Epithelial cell of proximal tubule (primary cell): ENCODE measurements at regions not wholly inside any gene's neighbourhood (a gene's known extent, or its start where the extent isn't known, plus 50 kb on each side); places are given as distances from the start of the nearest gene placed in this dataset.
A peak's percentile ranks its signal among the peaks of the same experiment; 100 is the strongest.

ENCODE experiments used
- DNase-seq: peaks from one replicate; pipeline ENCODE4 v3.0.0-alpha.2; 2011; ENCODE audit warnings: low read depth
- H3K4me3 ChIP-seq: 2 replicates; pipeline ENCODE4 v1.5.1; 2011; ENCODE audit warnings: low read depth, mild to moderate bottlenecking, low read length
- CTCF ChIP-seq: conservative IDR thresholded peaks from 2 replicates; pipeline ENCODE4 v1.5.1; 2012; ENCODE audit warnings: low read depth, mild to moderate bottlenecking, low read length

DNA sequence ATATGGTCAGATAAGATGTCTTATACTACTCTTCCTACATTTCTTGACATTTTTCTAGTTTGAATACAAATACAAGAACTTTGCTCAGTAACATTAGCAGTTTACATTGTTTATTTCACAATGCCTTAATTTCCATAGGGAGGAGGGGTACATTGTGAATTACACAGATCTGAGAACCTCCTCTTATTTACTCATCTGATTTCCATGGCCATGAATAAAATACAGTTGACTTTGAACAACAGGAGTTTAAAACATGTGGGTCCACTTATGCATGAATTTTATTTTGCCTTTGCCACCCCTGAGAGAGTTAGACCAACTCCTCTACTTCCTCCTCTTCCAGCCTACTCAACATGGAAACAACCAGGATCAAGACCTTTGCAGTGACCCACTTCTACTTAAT, 67.7 kb downstream of the MGST1 start:
- no peak for TF ChIP-seq CTCF
- no peak for DNase-seq
- no peak overlapping the region for H3K4me3 ChIP-seq

DNA sequence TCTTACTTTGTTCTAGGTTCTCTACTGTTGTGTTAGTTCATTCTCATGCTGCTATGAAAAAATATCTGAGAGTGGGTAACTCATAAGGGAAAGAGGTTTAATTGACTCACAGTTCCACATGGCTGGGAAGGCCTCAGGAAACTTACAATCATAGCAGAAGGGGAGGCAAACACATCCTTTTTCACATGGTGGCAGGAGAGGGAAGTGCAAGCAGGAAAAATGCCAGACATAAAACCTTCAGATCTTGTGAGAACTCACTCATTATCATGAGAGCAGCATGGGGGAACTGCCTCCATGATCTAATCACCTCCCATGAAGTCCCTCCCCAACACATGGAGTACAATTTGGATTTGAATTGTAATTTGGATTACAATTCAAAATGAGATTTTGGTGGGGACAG, 69.6 kb downstream of the MGST1 start:
- TF ChIP-seq CTCF: no peak
- H3K4me3 ChIP-seq: no peak overlapping the region

DNA sequence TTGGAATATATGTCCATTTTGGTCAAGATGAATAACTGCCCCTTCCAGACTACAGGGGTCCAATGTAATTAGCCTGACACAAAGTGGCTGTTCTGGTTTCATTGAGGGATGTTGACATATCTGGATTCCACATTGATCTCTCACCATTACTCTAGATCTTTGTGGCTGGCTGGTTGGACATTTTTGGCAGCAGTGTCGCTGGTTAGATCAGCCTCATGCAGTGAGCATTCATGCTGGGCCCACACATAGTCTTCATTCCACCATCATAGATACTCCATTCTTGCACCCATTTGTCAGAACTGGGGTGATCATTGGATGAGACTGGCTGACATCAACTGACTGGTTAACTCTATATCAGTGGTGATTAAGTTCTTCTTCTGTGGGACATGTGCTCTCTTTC, 74.4 kb downstream of the MGST1 start:
- no peak for TF ChIP-seq CTCF
- H3K4me3 ChIP-seq: no peak overlapping the region
- no peak for DNase-seq

More for the DNA sequence above, 69.6 kb downstream of the MGST1 start:
- DNase-seq: no peak

DNA sequence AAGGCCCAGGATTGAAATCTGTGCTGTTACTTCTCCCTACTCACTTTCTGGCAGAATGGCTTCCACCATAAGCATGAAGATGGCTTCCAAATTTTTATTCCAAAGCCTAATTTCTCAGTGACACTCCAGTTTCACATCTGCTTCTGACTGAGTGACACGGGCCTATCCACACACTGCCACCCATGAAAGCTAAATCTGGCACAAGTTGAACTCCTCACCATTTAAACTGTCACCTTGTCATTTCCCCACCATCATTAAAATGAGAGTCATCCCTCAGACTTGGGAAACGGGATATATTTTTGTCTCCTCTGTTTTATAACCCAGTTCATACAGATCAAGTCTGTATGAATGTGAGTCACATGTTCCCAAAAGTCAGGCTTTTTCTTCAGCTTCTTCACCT, 77.1 kb downstream of the MGST1 start:
- H3K4me3 ChIP-seq: no peak overlapping the region
- TF ChIP-seq CTCF: no peak
- DNase-seq: no peak

GRCh38 chr12:16435875-16436554, 88.6 kb downstream of the MGST1 start:
- no peak for TF ChIP-seq CTCF
- no peak overlapping the region for H3K4me3 ChIP-seq
- no peak for DNase-seq

GRCh38 chr12:16437281-16437816, 89.9 kb downstream of the MGST1 start:
- TF ChIP-seq CTCF: no peak
- H3K4me3 ChIP-seq: no peak overlapping the region
- peak; percentile 31 for DNase-seq

GRCh38 chr12:16437926-16438325, 90.5 kb downstream of the MGST1 start:
- no peak for DNase-seq
- TF ChIP-seq CTCF: no peak

More at GRCh38 chr12:16437926-16438325, 90.5 kb downstream of the MGST1 start:
- H3K4me3 ChIP-seq: no peak overlapping the region
